Mucosa of rectum (tissue), 2 donors: ENCODE measurements at regions not wholly inside any gene's neighbourhood (a gene's known extent, or its start where the extent isn't known, plus 50 kb on each side); places are given as distances from the start of the nearest gene placed in this dataset.

Source experiments
- H3K27ac ChIP-seq, 2 donors: one replicate each; pipeline ENCODE4 v1.7.0; 2013; ENCODE audit warnings: inconsistent platforms in 2 of 2, low read depth in 2 of 2, low read length in 2 of 2
- H3K27me3 ChIP-seq, 2 donors: one replicate each; pipeline ENCODE4 v1.7.0; 2013; ENCODE audit warnings: low read length in 2 of 2; ENCODE audit not compliant: control insufficient read depth in 2 of 2, insufficient read depth in 2 of 2
- H3K36me3 ChIP-seq, 2 donors: one replicate each; pipeline ENCODE4 v1.7.0; 2013; ENCODE audit warnings: low read length in 2 of 2; ENCODE audit not compliant: control insufficient read depth in 2 of 2, insufficient read depth in 2 of 2
- H3K4me1 ChIP-seq, 2 donors: one replicate each; pipeline ENCODE4 v1.7.0; 2013; ENCODE audit warnings: low read length in 2 of 2, mild to moderate bottlenecking in 1 of 2; ENCODE audit not compliant: control insufficient read depth in 2 of 2, insufficient read depth in 2 of 2
- H3K4me3 ChIP-seq, 2 donors: one replicate each; pipeline ENCODE4 v1.7.0; 2013; ENCODE audit warnings: low read length in 2 of 2
- H3K9ac ChIP-seq, 2 donors: one replicate each; pipeline ENCODE4 v1.7.0; 2013; ENCODE audit warnings: low read length in 2 of 2, low read depth in 1 of 2, mild to moderate bottlenecking in 1 of 2
- H3K9me3 ChIP-seq, 2 donors: one replicate each; pipeline ENCODE4 v1.7.0; 2013; ENCODE audit warnings: low read length in 2 of 2; ENCODE audit not compliant: control insufficient read depth in 2 of 2
- donor health status: healthy.
- donor health status: Normal muscosa, but diverticular disease.

DNA sequence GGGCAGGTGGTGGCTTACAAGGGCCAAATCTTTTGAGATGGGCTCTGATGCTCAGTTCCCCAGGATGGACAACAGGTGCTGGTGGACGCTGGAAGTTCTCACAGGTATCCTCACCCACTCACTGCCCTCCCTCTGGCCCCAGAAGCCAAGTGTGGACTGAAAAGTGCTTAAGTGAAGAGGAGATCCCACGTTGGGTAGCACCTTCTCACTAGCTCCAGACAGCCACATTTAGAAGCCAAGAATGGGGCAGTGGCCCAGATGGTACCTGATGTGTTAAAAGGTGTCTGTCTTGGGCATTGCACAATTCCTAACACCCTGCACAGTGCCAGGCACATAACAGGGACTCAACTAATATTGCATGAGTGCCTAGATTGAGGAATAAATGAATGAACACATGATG, 115.3 kb upstream of the TEX51 start:
- Histone ChIP-seq H3K9me3 (no peaks in the 10 kb centered on the region), H3K27ac (no peak overlapping the region), H3K4me1 (no peaks in the 10 kb centered on the region), H3K9ac (no peak overlapping the region), H3K27me3 (peaks cover 0 to 2% of the 10 kb centered on the region in 2 donors), H3K36me3 (no peaks in the 10 kb centered on the region), H3K4me3 (no peak overlapping the region)

GRCh38 chr2:126784045-126784444, 114.6 kb upstream of the TEX51 start:
- H3K36me3 ChIP-seq, result no peaks in the 10 kb centered on the region
- H3K9me3 ChIP-seq, result no peaks in the 10 kb centered on the region
- no peak overlapping the region for H3K9ac ChIP-seq
- H3K27me3 ChIP-seq, result peaks cover 0 to 2% of the 10 kb centered on the region in 2 donors
- H3K4me3 ChIP-seq, result no peak overlapping the region
- no peaks in the 10 kb centered on the region for H3K4me1 ChIP-seq
- no peak overlapping the region for H3K27ac ChIP-seq

GRCh38 chr2:126784621-126785020, 114.1 kb upstream of the TEX51 start:
- peaks cover 0 to 2% of the 10 kb centered on the region in 2 donors for H3K27me3 ChIP-seq
- H3K27ac ChIP-seq, result no peak overlapping the region
- H3K4me1 ChIP-seq, result no peaks in the 10 kb centered on the region
- no peaks in the 10 kb centered on the region for H3K9me3 ChIP-seq
- H3K36me3 ChIP-seq, result no peaks in the 10 kb centered on the region
- H3K4me3 ChIP-seq, result no peak overlapping the region
- no peak overlapping the region for H3K9ac ChIP-seq

DNA sequence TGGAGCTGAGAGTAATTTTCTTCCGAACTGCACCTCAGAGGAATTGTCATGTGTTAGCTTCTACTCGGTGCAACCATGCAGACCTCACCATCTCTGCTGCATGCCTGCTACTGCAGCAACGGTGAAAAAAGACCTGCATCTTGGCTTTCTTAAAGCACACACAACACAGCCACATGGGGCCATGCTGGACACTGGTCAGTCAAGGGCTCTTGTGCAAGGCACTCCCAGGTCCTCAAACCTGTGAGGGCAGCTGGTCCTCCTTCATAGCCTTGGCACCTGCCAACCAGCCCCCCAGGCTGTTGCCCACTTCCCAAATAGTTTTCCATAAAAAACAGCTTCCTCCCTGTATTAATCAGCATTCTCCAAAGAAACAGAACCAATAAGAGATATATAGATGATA, 113.5 kb upstream of the TEX51 start:
- H3K27ac ChIP-seq, result no peak overlapping the region
- no peaks in the 10 kb centered on the region for H3K9me3 ChIP-seq
- H3K36me3 ChIP-seq, result no peaks in the 10 kb centered on the region
- no peak overlapping the region for H3K9ac ChIP-seq
- H3K27me3 ChIP-seq, result peaks cover 2% of the 10 kb centered on the region in 2 donors
- no peak overlapping the region for H3K4me3 ChIP-seq
- H3K4me1 ChIP-seq, result no peaks in the 10 kb centered on the region

DNA sequence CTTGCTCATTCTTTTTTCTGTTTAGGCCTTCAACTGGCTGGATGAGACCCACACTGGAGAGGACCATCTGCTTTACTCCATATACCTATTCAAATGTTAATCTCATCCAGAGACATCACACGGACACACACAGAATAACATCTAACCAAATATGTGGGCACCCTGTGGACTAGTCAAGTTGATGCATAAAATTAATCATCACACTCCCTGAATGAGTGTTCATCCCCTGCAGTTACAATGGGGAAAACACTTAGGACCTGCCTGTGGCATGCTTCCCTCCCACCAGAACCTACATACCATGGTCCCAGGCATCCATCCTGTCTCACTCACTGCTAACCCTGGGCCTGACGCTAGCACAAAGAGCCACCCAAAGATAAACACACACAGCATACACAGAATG, 112.8 kb upstream of the TEX51 start:
- no peaks in the 10 kb centered on the region for H3K4me1 ChIP-seq
- H3K9me3 ChIP-seq, result no peaks in the 10 kb centered on the region
- no peak overlapping the region for H3K9ac ChIP-seq
- H3K27ac ChIP-seq, result no peak overlapping the region
- H3K36me3 ChIP-seq, result no peaks in the 10 kb centered on the region
- H3K27me3 ChIP-seq, result peaks cover 2 to 3% of the 10 kb centered on the region in 2 donors
- no peak overlapping the region for H3K4me3 ChIP-seq

- Histone ChIP-seq H3K27ac (no peak overlapping the region), H3K9me3 (no peaks in the 10 kb centered on the region), H3K4me3 (no peak overlapping the region), H3K4me1 (no peaks in the 10 kb centered on the region), H3K27me3 (peaks cover 2 to 3% of the 10 kb centered on the region in 2 donors), H3K9ac (no peak overlapping the region), H3K36me3 (no peaks in the 10 kb centered on the region)
Observed at GRCh38 chr2:126786765-126787164, 111.9 kb upstream of the TEX51 start.

GRCh38 chr2:126787289-126787688, 111.4 kb upstream of the TEX51 start:
- Histone ChIP-seq H3K4me1 (no peaks in the 10 kb centered on the region), H3K9ac (no peak overlapping the region), H3K27ac (no peak overlapping the region), H3K36me3 (no peaks in the 10 kb centered on the region), H3K4me3 (no peak overlapping the region), H3K9me3 (no peaks in the 10 kb centered on the region), H3K27me3 (peaks cover 2 to 3% of the 10 kb centered on the region in 2 donors)

DNA sequence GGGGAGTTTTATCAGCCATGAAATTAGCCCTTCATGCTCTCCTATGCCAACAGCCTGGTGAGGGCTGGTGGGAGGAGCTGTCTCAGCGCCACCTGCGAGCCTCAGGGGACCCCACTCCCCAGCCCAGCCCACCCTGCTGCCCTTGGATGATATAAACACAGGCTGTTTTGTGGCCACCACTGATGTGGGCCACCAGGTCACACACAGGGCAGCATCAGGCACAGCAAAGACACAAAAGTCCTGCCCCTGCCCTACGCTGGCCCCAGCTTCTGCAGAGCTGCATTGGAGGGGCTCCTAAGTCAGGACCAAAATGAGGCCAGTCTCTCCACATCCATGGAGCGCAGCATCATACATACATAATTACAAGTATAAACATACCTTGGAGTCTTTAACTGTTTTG, 110.6 kb upstream of the TEX51 start:
- Histone ChIP-seq H3K36me3 (no peaks in the 10 kb centered on the region), H3K9ac (no peak overlapping the region), H3K27me3 (peaks cover 2 to 3% of the 10 kb centered on the region in 2 donors), H3K4me3 (no peak overlapping the region), H3K9me3 (no peaks in the 10 kb centered on the region), H3K4me1 (no peaks in the 10 kb centered on the region), H3K27ac (no peak overlapping the region)

DNA sequence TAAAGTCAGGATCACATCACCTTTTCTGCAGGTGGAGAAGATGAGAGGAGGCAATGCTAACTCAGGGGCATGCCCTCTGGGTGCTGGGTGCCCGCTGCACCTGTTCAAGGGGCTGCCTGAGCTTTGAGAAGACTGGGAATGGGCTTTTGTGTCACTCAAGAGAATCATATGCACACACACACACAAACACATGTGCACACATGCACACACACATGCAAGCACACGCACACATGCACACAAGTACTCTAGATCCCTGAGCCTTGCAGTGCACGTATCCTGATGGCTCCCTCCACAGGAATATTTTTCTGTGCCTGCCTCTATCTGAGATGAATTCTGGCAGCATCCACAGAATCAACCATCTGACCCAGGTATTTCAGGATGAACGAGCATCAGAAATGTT, 110.0 kb upstream of the TEX51 start:
- no peaks in the 10 kb centered on the region for H3K36me3 ChIP-seq
- peaks cover 0 to 3% of the 10 kb centered on the region in 2 donors for H3K27me3 ChIP-seq
- H3K4me1 ChIP-seq, result no peaks in the 10 kb centered on the region
- H3K4me3 ChIP-seq, result no peak overlapping the region
- no peaks in the 10 kb centered on the region for H3K9me3 ChIP-seq
- no peak overlapping the region for H3K27ac ChIP-seq
- no peak overlapping the region for H3K9ac ChIP-seq

DNA sequence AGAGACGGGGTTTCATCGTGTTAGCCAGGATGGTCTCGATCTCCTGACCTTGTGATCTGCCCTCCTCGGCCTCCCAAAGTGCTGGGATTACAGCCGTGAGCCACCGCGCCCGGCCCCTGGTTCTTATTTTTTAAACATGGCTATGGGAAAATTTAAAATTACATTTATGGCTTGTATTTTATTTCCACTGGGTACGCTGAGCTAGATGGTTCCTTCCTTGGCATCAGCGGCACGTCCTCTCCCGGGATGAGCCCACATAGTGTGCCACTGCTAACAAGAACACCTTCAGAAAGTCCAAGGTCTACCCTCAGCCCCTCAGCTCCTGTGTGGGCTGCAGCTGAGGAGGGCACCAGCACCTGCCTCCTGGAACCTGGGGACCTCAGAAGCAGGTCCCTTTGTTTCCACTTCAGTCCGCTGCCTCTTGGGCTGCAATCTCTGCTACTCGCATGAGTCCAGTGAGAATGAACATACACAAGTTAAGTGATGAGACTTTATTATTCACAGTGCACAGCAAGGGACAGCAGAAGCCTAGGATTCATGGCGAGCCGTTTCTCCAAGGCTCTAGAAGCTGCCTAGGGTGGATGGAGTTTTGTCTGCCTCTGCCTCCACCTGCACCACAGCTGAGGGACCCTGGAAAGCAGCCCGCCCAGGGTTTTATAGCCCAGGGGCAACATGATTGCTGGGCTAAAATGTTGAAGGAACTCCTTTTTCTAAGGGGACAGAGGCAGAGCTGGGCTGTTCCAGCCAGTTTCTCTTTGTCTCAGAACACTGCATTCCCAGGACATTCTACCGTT, 107.5 kb upstream of the TEX51 start:
- Histone ChIP-seq H3K4me1 (no peaks in the 10 kb centered on the region), H3K27me3 (peaks cover 0 to 3% of the 10 kb centered on the region in 2 donors), H3K27ac (no peak overlapping the region), H3K4me3 (no peak overlapping the region), H3K9me3 (no peaks in the 10 kb centered on the region), H3K36me3 (no peaks in the 10 kb centered on the region), H3K9ac (no peak overlapping the region)
